ENCODE measurements at regions not wholly inside any gene's neighbourhood (a gene's known extent, or its start where the extent isn't known, plus 50 kb on each side); places are given as distances from the start of the nearest gene placed in this dataset.
A peak's percentile ranks its signal among the peaks of the same experiment; 100 is the strongest.

DNA sequence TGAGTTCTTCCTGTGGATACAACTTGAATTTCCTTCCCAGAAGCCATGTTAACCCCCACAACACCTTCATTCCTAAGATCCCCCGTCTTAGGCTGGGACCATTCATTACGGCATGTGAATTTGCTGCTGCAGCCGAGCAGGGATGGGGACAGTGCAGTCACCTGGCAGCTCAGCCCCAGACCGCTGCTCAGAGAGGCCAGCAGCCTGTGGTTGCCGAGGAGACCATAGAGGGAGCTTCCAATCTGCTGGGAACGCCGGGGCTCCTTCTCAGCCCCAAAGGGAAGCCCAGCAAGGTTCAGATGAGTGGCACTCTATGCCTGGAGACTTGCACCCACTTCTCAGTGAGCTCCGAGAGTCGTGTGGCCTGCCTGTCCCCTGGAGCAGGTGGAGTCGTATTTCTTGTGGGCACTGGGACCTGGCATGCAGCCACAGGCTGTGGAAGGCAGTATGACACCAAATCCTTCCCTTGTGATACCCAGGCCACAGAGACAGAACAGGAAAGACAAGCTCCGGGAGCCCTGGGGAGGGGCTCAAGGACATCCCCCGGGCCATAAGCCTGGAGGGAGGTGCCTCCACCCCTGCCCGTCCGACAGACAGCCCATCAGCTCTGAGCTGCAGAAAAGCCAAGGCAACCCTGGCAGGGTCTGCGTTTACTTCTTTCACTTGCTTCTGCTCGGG lies 167.3 kb downstream of the FAM43A start:
- no peak for ATAC-seq
- WGBS, 2 donors: 70 to 72% methylated on average over 16 of the region's 16 CpGs
- TF ChIP-seq, protein P1, sequence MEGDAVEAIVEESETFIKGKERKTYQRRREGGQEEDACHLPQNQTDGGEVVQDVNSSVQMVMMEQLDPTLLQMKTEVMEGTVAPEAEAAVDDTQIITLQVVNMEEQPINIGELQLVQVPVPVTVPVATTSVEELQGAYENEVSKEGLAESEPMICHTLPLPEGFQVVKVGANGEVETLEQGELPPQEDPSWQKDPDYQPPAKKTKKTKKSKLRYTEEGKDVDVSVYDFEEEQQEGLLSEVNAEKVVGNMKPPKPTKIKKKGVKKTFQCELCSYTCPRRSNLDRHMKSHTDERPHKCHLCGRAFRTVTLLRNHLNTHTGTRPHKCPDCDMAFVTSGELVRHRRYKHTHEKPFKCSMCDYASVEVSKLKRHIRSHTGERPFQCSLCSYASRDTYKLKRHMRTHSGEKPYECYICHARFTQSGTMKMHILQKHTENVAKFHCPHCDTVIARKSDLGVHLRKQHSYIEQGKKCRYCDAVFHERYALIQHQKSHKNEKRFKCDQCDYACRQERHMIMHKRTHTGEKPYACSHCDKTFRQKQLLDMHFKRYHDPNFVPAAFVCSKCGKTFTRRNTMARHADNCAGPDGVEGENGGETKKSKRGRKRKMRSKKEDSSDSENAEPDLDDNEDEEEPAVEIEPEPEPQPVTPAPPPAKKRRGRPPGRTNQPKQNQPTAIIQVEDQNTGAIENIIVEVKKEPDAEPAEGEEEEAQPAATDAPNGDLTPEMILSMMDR (IDR thresholded peaks at IDR 0.05): no peak
- H3K4me3 ChIP-seq: no peak overlapping the region
- DNase-seq: no peak
- peaks cover 4 to 31% (median 20%) of the 10 kb centered on the region in 9 donors for H3K4me1 ChIP-seq
- H3K27ac ChIP-seq: no peak overlapping the region
- intact Hi-C loops (cut with DNase I): no loop called here
- H3K27me3 ChIP-seq: no peaks in the 10 kb centered on the region
- no peaks in the 10 kb centered on the region for H3K9me3 ChIP-seq
- H3K36me3 ChIP-seq: no peaks in the 10 kb centered on the region

DNA sequence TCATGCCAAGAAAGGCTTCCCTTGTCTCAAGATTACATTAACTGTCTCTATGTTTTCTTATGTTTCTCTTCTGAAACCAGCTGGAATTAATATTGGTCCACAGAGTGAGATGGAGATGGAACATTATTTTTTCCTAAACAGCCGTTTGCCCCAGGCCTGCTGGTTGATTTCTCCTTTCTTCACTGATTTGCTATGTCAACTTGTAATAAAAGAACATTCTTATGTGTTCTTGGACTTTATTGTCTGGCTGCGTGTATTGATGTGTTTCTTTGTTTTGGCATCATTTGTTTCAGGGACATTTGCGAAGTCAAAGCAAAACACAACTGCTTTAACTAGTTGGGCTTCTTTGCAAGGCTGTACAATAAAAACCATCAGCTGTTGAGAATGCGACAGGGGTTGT lies 168.5 kb downstream of the FAM43A start:
- H3K4me3 ChIP-seq: no peak overlapping the region

DNA sequence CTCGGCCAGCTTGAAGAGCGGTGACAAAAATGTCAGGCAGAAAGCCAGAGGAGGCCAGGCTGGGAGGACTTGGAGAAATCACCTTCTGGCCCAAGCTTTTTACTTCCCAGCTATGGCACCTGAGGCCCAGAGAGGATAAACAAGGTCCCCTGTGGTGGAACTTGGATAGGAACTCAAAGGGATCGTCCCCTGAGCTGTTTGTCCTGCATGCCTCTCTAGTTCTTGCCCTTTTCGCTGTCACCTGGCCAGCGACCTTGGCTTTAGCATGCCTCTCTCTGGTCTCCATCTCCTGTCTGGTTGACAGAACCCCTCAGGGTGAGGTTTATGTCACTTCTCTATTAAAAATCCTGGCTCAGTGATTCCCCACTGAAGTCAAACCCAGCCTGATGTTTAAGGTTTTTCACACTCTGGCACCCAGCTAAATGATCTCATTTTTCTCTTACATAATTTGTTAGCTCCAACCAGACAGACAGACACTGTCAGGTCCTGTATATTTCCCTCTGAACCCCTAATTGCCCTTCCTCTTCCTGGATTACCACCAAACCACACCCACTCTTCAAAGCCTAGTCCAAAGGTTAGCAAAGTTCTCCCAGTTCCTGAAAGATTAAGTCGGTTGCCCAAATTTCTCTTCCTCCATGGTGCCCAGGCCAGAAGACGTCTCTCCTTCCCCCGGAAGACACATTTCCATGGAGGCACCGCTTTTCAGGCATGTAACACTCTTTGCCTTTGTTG lies 169.1 kb downstream of the FAM43A start:
- Histone ChIP-seq H3K27me3 (no peaks in the 10 kb centered on the region), H3K36me3 (no peaks in the 10 kb centered on the region), H3K27ac (peak overlapping the region in 8 of 10 donors; percentile 18 to 84 (median 68)), H3K4me1 (peaks cover 4 to 31% (median 20%) of the 10 kb centered on the region in 9 donors), H3K9me3 (no peaks in the 10 kb centered on the region), H3K4me3 (no peak overlapping the region)
- intact Hi-C loops (cut with DNase I): no loop called here
- TF ChIP-seq, protein P1 (IDR thresholded peaks at IDR 0.05): no peak
- no peak for DNase-seq
- ATAC-seq: no peak
- WGBS, 2 donors: 62 to 68% methylated on average over 9 of the region's 9 CpGs

More for the DNA sequence above, 168.5 kb downstream of the FAM43A start:
- DNase-seq (no peak), ATAC-seq (no peak)
- 76 to 78% methylated on average over 4 of the region's 4 CpGs for WGBS, 2 donors
- H3K4me1 ChIP-seq: peaks cover 4 to 31% (median 20%) of the 10 kb centered on the region in 9 donors
- intact Hi-C loops (cut with DNase I): no loop called here
- H3K27me3 ChIP-seq: no peaks in the 10 kb centered on the region
- no peaks in the 10 kb centered on the region for H3K9me3 ChIP-seq
- no peaks in the 10 kb centered on the region for H3K36me3 ChIP-seq
- TF ChIP-seq, protein P1 (IDR thresholded peaks at IDR 0.05): no peak
- peak overlapping the region in 4 of 10 donors; percentile 67 to 84 (median 71) for H3K27ac ChIP-seq

DNA sequence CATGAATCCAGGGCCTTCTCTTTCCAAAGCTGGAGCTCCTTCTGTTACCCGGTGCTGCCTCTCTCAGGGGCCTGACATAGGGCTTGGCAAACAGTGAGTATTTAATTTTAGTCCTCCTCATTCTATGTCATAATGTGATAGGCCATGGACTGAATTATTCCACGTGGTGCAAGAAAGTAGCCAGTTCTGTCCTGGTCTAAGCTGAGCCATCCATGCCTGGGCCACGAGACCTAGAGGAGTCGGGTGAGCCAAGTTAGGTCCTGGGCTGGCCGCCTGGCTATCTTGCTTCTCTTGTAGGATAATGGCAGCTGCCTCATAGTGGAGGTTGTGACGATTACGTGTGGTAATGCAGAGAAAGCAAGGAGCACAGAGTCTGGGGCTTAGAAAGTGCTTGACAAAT lies 170.6 kb downstream of the FAM43A start:
- no peak overlapping the region for H3K4me3 ChIP-seq
- WGBS, 2 donors: 44 to 62% methylated on average over 7 of the region's 7 CpGs
- H3K36me3 ChIP-seq: no peaks in the 10 kb centered on the region
- no peaks in the 10 kb centered on the region for H3K27me3 ChIP-seq
- TF ChIP-seq, protein P1 (IDR thresholded peaks at IDR 0.05): peak in 1 of 9 donors; percentile 10
- DNase-seq (peak; percentile 55 to 75), ATAC-seq (peak; percentile 88 to 96 (median 94))
- H3K4me1 ChIP-seq: peaks cover 4 to 31% (median 20%) of the 10 kb centered on the region in 9 donors
- intact Hi-C loops (cut with DNase I): no loop called here
- H3K9me3 ChIP-seq: no peaks in the 10 kb centered on the region
- peak overlapping the region in 9 of 10 donors; percentile 39 to 84 (median 67) for H3K27ac ChIP-seq

Data from heart right ventricle (tissue), 16 donors.